ENCODE measurements at regions not wholly inside any gene's neighbourhood (a gene's known extent, or its start where the extent isn't known, plus 50 kb on each side); places are given as distances from the start of the nearest gene placed in this dataset.

GRCh38 chr2:117126656-117127055 is 687.8 kb upstream of the DDX18 start:
- no peaks in the 10 kb centered on the region for H3K4me1 ChIP-seq (ENCODE audit: control insufficient read depth in 4 of 4, insufficient read depth in 4 of 4, low read length in 3 of 4)
- WGBS = 9% methylated on average over 3 of the region's 3 CpGs
- no peak for DNase-seq (ENCODE audit: low spot score)
- H3K27me3 ChIP-seq (ENCODE audit: control insufficient read depth in 4 of 4, insufficient read depth in 4 of 4, low read length in 3 of 4) = peaks cover 0 to 3% (median 0%) of the 10 kb centered on the region in 4 donors
- H3K36me3 ChIP-seq (ENCODE audit: control insufficient read depth in 4 of 4, insufficient read depth in 3 of 4, low read depth in 1 of 4, low read length in 3 of 4) = no peaks in the 10 kb centered on the region
- TF ChIP-seq RXRA (IDR thresholded peaks at IDR 0.05) = no peak
- no peak for TF ChIP-seq FOXA1 (IDR thresholded peaks at IDR 0.05)
- TF ChIP-seq YY1 (IDR thresholded peaks at IDR 0.05) = no peak
- no peak overlapping the region for H3K27ac ChIP-seq (ENCODE audit: low read depth in 1 of 2, low read length in 2 of 2)
- no peaks in the 10 kb centered on the region for H3K9me3 ChIP-seq (ENCODE audit: control insufficient read depth in 4 of 4, low read length in 3 of 4)
- no peak overlapping the region for H3K4me3 ChIP-seq (ENCODE audit: low read depth in 1 of 3, low read length in 3 of 3)
- no peak overlapping the region for H3K9ac ChIP-seq (ENCODE audit: low read depth in 1 of 2, low read length in 2 of 2)

GRCh38 chr2:117127680-117128079 is 686.8 kb upstream of the DDX18 start:
- H3K27me3 ChIP-seq (ENCODE audit: control insufficient read depth in 4 of 4, insufficient read depth in 4 of 4, low read length in 3 of 4) = peaks cover 0 to 3% (median 0%) of the 10 kb centered on the region in 4 donors
- no peak overlapping the region for H3K4me3 ChIP-seq (ENCODE audit: low read depth in 1 of 3, low read length in 3 of 3)
- no peak overlapping the region for H3K27ac ChIP-seq (ENCODE audit: low read depth in 1 of 2, low read length in 2 of 2)
- H3K9me3 ChIP-seq (ENCODE audit: control insufficient read depth in 4 of 4, low read length in 3 of 4) = no peaks in the 10 kb centered on the region
- DNase-seq (ENCODE audit: low spot score) = no peak
- no peak for TF ChIP-seq REST (IDR thresholded peaks at IDR 0.05)
- no peak for TF ChIP-seq SP1 (IDR thresholded peaks at IDR 0.05)
- no peak for TF ChIP-seq YY1 (IDR thresholded peaks at IDR 0.05)
- TF ChIP-seq ZBTB33 (IDR thresholded peaks at IDR 0.05) = no peak
- TF ChIP-seq TAF1 (conservative IDR thresholded peaks at IDR 0.05) = no peak
- no peak for TF ChIP-seq FOXA2 (IDR thresholded peaks at IDR 0.05)
- TF ChIP-seq CTCF (IDR thresholded peaks at IDR 0.05; ENCODE audit: low read depth, low read length, missing input control) = no peak
- no peak for TF ChIP-seq GABPA (IDR thresholded peaks at IDR 0.05 in 1 of 2, conservative IDR thresholded peaks at IDR 0.05 in 1 of 2)
- TF ChIP-seq RXRA (IDR thresholded peaks at IDR 0.05) = no peak
- TF ChIP-seq ATF3 (IDR thresholded peaks at IDR 0.05) = no peak
- TF ChIP-seq MAX (IDR thresholded peaks at IDR 0.05) = no peak
- TF ChIP-seq HNF4G (IDR thresholded peaks at IDR 0.05) = no peak
- no peak for TF ChIP-seq NR2F2 (IDR thresholded peaks at IDR 0.05)
- TF ChIP-seq RAD21 (IDR thresholded peaks at IDR 0.05) = no peak
- TF ChIP-seq FOXA1 (IDR thresholded peaks at IDR 0.05) = no peak
- TF ChIP-seq EGR1 (IDR thresholded peaks at IDR 0.05; ENCODE audit: low read depth in 2 of 2) = no peak
- TF ChIP-seq JUND (IDR thresholded peaks at IDR 0.05) = no peak
- no peaks in the 10 kb centered on the region for H3K4me1 ChIP-seq (ENCODE audit: control insufficient read depth in 4 of 4, insufficient read depth in 4 of 4, low read length in 3 of 4)
- no peaks in the 10 kb centered on the region for H3K36me3 ChIP-seq (ENCODE audit: control insufficient read depth in 4 of 4, insufficient read depth in 3 of 4, low read depth in 1 of 4, low read length in 3 of 4)
- no peak overlapping the region for H3K9ac ChIP-seq (ENCODE audit: low read depth in 1 of 2, low read length in 2 of 2)

All from liver (tissue), 8 donors.